Mesothelial cell of epicardium (in vitro differentiated cells): ENCODE measurements at regions not wholly inside any gene's neighbourhood (a gene's known extent, or its start where the extent isn't known, plus 50 kb on each side); places are given as distances from the start of the nearest gene placed in this dataset.
"Not testable (repeated sequence)": the region's sequence is repeated elsewhere in the genome, so short reads cannot be mapped to it uniquely, and the experiment has no call there.

Experiments used
- DNase-seq, 2 experiments: peaks; one replicate each; pipeline ENCODE4 v3.0.0; 2021; ENCODE audit warnings: low spot score in 2 of 2; ENCODE audit not compliant: unreplicated experiment in 2 of 2
- H3K27ac Mint-ChIP-seq: 2 replicates; pipeline ENCODE4 v1.8.0; 2021; ENCODE audit warnings: mixed read lengths
- H3K27me3 Mint-ChIP-seq: 2 replicates; pipeline ENCODE4 v1.8.0; 2021; ENCODE audit warnings: low read depth, mixed read lengths
- H3K36me3 Mint-ChIP-seq: 2 replicates; pipeline ENCODE4 v1.8.0; 2021; ENCODE audit warnings: mixed read lengths
- H3K4me1 Mint-ChIP-seq: 2 replicates; pipeline ENCODE4 v1.8.0; 2021; ENCODE audit warnings: mixed read lengths
- H3K4me3 Mint-ChIP-seq: 2 replicates; pipeline ENCODE4 v1.8.0; 2021; ENCODE audit warnings: mild to moderate bottlenecking, moderate library complexity, mixed read lengths
- H3K9me3 Mint-ChIP-seq: 2 replicates; pipeline ENCODE4 v1.8.0; 2021; ENCODE audit warnings: mixed read lengths
- CTCF ChIP-seq: fragments of 200-600 bp; sonication (generic); IDR thresholded peaks from one replicate; pipeline ENCODE4 v1.5.0; 2021; ENCODE audit warnings: antibody characterized with exemption; ENCODE audit not compliant: unreplicated experiment

GRCh38 chr7:131638641-131639430 is 82.4 kb upstream of the PODXL start:
- Mint-ChIP-seq H3K9me3 (no peaks in the 10 kb centered on the region), H3K27ac (peak overlapping the region; percentile 93)
- DNase-seq, result no peak

GRCh38 chr7:131637859-131638258 is 81.4 kb upstream of the PODXL start:
- TF ChIP-seq CTCF, result no peak
- H3K36me3 Mint-ChIP-seq, result no peaks in the 10 kb centered on the region
- no peaks in the 10 kb centered on the region for H3K27me3 Mint-ChIP-seq
- H3K4me1 Mint-ChIP-seq, result peaks cover 52% of the 10 kb centered on the region
- peak in 1 of 2 experiments; percentile 60 for DNase-seq
- H3K9me3 Mint-ChIP-seq, result no peaks in the 10 kb centered on the region
- no peak overlapping the region for H3K4me3 Mint-ChIP-seq
- H3K27ac Mint-ChIP-seq, result peak overlapping the region; percentile 93

More at GRCh38 chr7:131638641-131639430, 82.4 kb upstream of the PODXL start:
- Mint-ChIP-seq H3K4me3 (no peak overlapping the region), H3K4me1 (peaks cover 46% of the 10 kb centered on the region), H3K27me3 (no peaks in the 10 kb centered on the region), H3K36me3 (no peaks in the 10 kb centered on the region)
- TF ChIP-seq CTCF, result no peak

GRCh38 chr7:131636092-131636491 is 79.7 kb upstream of the PODXL start:
- no peak for DNase-seq
- H3K9me3 Mint-ChIP-seq, result no peaks in the 10 kb centered on the region
- H3K4me1 Mint-ChIP-seq, result peaks cover 53% of the 10 kb centered on the region
- H3K4me3 Mint-ChIP-seq, result no peak overlapping the region
- no peak for TF ChIP-seq CTCF
- no peaks in the 10 kb centered on the region for H3K36me3 Mint-ChIP-seq
- no peaks in the 10 kb centered on the region for H3K27me3 Mint-ChIP-seq
- peak overlapping the region; percentile 76 for H3K27ac Mint-ChIP-seq

- H3K27ac Mint-ChIP-seq, result peak overlapping the region; percentile 93
- not testable (repeated sequence) for DNase-seq, H3K27me3 Mint-ChIP-seq, H3K4me3 Mint-ChIP-seq, H3K36me3 Mint-ChIP-seq, H3K9me3 Mint-ChIP-seq
- peaks cover 58% of the 10 kb centered on the region for H3K4me1 Mint-ChIP-seq
These were observed 77.8 kb upstream of the PODXL start for GRCh38 chr7:131634197-131634596.

GRCh38 chr7:131633342-131633843 is 77.0 kb upstream of the PODXL start:
- no peak for DNase-seq
- TF ChIP-seq CTCF, result no peak
- Mint-ChIP-seq H3K4me1 (peaks cover 56% of the 10 kb centered on the region), H3K27ac (peak overlapping the region; percentile 93), H3K4me3 (no peak overlapping the region), H3K9me3 (no peaks in the 10 kb centered on the region), H3K27me3 (peaks cover 2% of the 10 kb centered on the region), H3K36me3 (no peaks in the 10 kb centered on the region)

GRCh38 chr7:131630427-131630826 is 74.0 kb upstream of the PODXL start:
- no peak for DNase-seq
- no peak overlapping the region for H3K4me3 Mint-ChIP-seq
- no peaks in the 10 kb centered on the region for H3K36me3 Mint-ChIP-seq
- H3K9me3 Mint-ChIP-seq, result no peaks in the 10 kb centered on the region
- TF ChIP-seq CTCF, result no peak
- H3K4me1 Mint-ChIP-seq, result peaks cover 55% of the 10 kb centered on the region
- no peak overlapping the region for H3K27ac Mint-ChIP-seq
- peaks cover 2% of the 10 kb centered on the region for H3K27me3 Mint-ChIP-seq
